GM19452 (cell line): ENCODE measurements at regions not wholly inside any gene's neighbourhood (a gene's known extent, or its start where the extent isn't known, plus 50 kb on each side); places are given as distances from the start of the nearest gene placed in this dataset.
"Not testable (repeated sequence)": the region's sequence is repeated elsewhere in the genome, so short reads cannot be mapped to it uniquely, and the experiment has no call there.

Experiments used
- ATAC-seq: cut with Tn5 transposase; IDR thresholded peaks from one replicate; pipeline ENCODE4 v1.9.1; 2021; ENCODE audit not compliant: unreplicated experiment

DNA sequence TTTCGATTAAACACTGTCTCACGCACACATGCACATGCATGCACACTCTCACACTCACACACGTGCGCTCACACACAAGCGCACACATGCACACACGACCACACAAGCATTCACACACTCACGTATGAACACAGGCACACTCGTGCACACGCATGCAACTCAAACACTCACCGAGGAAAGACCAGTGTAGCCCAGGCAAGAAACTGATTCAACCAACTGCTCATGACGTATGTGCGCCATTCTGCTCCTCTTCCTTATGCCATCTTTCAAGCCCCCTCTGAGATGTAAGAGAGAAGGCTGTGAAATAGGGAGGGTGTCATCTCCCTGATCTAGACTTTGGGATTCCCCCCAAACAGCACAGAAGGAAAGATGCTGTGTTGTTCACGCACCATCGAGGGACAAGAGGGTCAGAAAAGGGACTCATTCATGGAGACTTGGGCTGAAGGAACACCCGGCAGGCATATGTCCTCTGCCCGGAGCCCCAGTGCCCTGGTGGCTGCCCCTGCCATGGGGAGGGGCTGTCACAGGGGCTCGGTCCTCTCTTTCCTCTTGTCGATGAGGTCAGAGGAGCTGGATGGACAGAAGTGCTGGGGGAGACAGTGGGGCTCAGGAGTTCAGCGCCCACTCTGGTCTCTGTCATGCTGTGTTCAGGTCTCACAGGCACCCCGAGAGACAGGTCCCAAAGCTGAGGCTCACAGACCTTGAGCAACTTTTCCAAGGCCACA lies 130.1 kb upstream of the SHH start:
- no peak for ATAC-seq

DNA sequence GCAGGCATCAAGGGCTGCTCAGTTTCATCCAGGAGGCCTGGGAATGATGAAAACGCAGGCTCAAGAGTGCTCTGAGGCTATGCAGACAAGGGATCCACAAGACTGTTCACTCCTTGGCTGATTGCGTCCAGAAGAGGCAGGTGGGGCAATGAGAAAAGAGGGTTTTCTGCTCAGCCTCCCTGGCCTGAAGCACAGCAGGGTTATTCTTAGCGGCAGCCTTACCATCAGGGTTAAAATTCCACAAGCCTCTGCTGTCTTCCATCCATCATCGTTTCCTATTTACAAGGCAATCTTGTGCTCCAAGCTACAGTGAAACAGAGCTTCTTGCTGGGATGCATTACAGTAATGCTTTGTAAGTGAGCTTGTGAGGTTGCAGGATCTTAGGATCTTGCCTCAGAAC lies 129.4 kb upstream of the SHH start:
- no peak for ATAC-seq

DNA sequence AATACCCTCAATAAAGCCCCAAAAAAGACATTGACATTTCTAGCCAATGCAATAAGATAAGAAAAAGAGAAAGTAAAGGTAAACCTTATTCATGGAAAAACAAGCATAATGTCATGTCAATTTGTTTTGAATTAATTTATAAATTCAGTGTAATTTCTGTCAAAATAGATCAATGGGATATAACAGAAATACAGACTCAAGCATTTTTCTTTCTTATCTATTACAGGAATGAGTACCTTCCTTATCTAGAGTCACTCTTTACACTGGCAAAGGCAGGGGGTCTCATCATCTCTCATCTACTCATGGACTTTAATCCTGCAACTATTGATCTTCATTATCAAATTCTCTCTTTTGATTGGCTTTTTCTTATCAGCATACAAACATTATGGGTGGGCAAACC lies 127.1 kb upstream of the SHH start:
- ATAC-seq, result no peak

DNA sequence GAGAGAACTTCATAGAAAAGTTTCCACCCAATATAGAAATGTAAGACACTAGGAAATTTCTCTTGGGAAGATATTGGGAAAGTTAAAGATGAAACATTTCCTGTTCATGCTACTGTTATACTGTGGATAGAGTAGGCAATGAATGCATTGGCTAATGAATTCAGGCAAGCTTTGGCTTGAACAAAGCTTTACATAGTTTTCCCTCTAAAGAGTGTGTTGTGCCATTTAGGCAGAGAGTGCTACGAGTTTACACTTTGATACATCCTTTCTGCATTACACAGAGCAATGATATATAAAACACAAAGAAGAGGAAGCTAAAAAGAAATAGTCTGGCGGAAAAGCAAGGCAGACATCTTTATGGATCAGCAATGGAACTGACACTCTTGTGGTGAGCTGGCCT lies 125.9 kb upstream of the SHH start:
- no peak for ATAC-seq

DNA sequence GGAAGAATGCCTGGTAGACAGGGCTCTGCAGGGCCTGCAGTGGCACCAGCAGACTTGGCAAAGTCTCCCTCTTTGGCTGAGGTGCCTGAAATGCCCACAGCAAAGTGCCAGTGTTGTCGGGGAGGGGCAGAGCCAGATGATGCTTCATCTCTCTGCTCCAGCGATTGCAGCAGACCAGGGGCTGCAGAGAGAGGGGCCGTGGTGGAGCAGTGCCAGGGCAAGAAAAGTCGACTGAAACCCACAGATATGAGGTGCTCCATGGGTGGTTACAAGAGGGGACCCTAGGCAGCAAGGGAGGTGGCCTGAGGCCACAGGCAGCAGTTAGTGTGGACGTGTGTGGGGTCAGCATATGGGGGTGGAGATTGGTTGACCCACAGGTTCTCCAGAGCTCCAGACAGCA lies 123.5 kb upstream of the SHH start:
- no peak for ATAC-seq

DNA sequence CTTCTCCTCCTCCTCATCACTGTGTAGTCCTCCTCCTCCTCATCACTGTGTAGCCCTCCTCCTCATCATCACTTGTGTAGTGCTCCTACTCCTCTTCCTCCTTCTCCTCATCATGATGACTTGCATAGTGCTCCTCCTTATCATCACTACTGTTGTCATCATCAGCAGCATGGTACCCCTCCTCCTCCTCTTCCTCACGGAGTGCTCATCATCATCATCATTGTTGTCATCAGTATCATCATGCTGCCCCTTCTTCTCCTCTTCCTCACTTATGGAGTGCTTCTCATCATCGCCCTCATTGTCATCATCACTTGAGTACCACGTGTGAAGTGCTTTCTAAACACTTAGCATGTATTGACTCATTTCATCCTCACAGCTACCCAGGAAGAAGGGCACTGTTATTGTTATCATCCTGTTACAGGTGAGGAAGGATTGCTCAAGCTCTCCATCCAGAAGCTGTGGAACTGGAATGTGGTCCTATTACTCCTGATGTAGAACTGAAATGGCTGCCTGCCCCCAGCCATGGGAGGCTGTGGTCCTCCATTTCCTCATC lies 122.8 kb upstream of the SHH start:
- ATAC-seq, result no peak

DNA sequence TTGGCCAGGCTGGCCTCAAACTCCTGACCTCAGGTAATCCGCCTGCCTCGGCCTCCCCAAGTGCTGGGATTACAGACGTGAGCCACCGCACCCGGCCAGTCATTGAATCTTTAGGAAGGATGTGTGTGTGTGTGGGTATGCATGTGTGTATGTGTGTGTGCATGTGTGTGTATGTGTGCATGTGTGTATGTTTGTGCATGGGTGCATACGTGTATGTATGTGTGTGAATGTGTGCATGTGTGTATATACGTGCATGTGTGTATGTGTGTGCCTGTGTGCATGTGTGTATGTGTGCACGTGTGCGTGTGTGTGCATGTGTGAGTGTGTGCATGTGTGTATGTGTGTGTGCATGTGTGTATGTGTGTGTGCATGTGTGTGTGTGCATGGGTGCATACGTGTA lies 120.1 kb upstream of the SHH start:
- ATAC-seq, result not testable (repeated sequence)

DNA sequence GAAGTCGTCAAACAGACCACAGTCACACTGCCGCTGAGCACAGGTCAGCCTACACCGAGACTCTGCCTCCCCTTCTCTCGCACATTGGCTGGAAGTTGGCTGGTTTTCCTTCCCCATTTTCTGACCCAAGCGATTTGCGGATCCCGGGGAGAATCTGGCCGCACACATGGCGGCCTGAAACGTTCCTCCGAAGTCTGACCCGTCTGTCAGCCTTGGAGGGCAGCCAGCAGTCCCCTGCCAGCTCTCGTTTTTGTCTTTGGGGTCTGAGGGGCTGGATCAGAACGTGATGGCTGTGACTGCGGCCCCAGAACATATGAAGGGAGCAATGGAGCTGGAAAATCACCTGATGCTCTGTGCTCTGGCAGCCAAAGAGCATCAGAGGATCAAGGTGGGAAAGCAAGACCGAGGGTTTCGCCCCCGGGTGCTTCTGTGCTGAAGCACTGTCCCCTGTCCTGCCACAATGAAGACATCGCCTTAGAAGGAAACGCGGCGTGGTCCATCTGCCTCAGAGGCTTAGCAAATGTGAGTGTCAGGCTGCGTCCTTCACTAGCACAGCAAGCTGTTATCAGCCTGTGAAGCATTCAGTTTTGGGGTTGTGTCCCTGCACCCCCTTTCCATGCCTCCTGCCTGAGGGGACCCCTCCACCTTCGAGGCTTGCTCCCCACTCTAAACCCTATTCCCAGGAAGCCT lies 119.3 kb upstream of the SHH start:
- no peak for ATAC-seq

DNA sequence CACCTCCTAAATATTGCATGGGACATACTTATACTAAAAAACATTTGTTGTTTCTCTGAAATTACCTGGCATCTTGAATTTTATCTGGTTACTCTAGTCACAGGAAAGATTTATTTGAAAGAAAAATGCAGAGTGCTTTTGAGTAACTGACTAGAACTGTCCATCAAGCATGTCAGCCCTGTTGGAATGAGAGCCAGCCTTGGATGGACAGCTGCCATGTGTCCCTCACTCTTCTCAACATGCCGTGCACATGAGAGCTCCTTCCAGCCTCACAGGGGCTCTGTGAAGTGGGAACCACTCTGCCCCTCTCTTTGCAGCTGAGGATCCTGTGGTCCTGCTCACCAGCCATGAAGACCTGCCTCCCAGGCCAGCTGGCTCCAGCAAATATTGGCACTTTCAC lies 118.3 kb upstream of the SHH start:
- no peak for ATAC-seq

DNA sequence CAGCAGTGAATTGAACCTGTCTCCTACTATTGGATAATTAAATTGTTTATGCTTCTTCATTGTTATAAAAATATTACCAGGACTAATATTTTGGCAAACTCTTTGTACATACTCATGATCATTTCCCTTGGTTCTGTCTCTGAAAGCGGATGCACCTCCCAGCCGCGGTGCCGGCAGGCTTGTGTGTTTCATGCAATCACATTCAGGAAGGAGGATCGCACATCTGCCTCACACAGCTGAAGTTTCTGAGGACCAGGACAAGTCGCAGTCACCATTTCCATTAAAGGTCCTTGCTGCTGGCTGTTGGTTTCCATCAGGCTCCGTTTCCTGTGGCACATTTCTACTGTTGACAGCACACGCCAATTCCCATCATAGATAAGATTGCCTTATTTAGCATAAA lies 117.8 kb upstream of the SHH start:
- no peak for ATAC-seq

DNA sequence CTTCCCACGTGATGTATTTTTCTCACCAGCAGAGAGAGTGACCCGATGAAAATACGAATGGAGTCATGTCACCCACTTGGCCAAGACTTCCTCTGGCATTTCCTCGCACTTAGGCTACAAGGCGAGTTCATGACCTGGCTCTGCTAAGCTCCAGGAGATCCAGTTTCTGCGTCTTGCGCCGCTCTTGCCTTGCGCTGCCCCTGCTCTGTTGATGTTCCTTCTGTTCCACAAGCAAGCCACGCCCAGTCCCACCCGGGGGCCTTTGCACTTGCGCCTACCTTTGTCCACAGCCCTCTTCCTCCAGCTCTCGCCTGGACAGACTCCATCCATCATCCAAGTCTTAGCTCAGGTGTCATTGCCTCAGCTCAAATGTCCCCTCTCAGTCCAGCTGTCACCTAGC lies 116.3 kb upstream of the SHH start:
- ATAC-seq, result no peak

DNA sequence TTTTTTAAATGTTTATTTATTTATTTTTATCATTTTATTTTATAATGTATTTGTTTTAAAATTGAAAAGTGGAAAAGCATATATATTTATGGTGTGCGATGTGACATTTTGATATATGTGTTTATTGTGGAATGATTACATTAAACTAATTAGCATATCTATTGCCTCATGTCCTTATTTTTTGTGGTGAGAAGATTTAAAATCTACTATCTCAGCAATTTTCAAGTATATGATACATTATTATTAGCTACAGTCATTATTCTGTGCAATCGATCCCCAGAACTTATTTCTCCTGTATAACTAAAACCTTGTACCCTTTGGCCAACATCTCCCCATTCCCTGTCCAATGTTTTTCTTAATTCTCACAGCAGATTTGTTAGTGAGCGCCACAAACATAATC lies 115.6 kb upstream of the SHH start:
- no peak for ATAC-seq

DNA sequence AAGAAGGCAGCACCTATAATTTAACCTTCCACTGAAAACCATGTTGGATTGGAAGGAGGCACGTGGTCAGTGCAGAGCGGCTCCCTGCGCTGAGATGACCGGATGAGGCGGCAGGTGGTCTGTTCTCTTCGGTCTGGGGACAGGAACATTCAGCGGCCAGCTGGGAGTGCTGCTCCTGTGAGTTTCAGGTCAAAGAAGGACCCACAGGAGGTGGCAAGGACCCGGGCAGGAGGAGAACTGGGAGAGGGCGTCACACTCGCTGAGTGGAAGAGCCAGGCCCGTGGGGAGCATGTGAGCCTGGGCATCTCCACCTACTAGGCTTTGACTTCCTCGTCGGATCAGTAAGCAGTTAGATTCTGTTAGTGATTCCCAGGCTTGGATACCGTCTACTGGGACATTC lies 113.4 kb upstream of the SHH start:
- no peak for ATAC-seq

DNA sequence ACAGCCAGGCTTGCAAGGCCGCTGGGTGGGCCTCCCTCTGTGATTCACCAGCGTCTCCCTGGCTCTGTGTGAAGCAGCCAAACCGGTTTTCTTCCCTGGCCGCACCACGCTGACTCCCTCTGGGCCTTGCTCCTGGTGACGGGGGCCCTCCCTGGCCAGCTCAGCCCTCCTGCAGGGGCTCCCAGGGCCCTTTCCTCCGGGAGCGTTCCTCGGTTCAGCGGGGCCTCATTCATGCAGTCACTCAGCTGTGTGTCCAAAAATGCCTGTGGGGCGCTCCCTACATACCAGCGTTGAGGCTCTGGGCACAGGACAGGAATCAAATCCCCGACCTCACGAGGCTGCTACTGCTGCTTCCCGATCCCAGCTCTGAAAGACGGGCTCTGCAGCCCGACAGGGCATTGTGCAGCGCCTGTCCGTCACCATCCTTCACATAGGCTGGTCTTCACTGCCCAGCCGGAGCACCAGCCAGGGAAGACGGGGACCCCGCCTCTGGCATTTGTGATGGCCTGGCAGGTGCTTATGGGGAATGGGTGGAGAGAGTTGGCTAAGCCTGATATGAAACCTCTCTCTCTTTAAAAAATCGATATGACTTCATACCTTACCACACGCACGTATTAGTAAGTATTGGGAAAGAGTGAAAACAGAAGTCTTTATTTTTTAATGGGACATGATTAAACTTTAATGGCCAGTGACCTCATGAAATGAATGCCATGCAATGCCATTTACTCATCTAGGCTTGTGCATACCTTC lies 110.0 kb upstream of the SHH start:
- ATAC-seq, result no peak

DNA sequence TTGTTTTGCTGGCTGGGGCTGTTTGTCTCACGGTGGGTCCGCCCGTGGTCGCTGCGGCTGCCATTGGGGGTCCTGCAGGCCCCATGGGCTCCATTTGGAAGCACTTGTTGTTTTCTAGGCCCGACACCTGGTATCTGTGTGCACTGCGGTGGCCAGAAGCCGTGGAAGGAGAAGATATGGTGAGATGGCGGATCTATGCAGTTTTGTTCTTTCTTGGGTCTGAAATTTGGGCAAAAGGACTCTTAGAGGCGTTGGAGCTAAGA lies 109.5 kb upstream of the SHH start:
- no peak for ATAC-seq

DNA sequence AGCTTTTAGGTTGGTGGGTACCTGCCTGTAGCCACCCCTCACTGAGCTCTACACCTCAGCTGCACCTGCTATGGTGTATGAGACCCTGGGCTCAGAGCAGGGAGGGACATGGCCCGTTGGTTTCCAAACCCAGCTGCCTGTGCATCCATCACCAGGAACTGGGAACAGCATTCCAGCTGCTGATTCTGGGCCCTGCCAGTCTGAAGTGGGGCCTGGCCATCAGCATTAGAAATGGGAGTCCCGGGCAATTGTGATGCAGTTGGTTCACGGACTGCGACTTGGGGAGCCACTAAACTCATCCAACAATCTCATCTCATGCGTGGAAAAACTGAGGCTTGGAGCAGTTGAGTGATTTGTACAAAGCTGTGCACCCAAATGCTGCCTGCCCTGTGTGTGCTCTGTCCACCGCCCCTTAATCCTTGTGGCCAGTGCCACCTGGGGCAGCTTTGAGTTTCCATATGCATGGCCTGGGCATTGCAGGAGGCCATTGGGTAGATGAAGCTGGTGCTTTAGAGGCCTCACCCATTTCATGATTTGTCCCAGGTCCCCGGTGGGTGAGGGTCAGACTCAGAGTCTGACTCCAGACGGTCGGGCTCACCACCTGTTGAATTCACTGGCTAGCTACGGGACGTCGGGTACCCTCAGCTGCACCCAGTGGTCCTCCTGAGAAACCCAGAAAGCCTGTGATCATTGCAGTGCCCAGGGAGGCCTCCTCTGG lies 109.0 kb upstream of the SHH start:
- no peak for ATAC-seq

DNA sequence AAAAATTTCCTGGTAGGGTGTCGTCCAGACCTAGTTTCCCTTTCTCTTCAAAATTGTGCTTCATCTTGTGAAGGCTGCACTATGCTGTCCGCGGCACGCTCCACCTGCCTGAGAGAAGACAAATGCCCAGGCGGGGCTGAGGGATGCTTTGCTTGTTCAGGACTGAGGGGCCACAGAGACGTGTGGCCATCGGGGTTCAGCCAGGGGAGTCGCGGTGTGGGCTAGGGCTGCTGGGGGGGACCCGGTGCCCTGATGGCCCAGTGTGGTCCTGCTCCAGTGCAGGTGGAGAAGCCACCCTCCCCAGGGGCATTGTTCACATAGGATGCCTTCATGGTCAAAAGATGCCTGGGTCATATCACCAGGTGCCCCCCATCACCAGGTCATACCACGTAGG lies 107.8 kb upstream of the SHH start:
- ATAC-seq, result no peak

DNA sequence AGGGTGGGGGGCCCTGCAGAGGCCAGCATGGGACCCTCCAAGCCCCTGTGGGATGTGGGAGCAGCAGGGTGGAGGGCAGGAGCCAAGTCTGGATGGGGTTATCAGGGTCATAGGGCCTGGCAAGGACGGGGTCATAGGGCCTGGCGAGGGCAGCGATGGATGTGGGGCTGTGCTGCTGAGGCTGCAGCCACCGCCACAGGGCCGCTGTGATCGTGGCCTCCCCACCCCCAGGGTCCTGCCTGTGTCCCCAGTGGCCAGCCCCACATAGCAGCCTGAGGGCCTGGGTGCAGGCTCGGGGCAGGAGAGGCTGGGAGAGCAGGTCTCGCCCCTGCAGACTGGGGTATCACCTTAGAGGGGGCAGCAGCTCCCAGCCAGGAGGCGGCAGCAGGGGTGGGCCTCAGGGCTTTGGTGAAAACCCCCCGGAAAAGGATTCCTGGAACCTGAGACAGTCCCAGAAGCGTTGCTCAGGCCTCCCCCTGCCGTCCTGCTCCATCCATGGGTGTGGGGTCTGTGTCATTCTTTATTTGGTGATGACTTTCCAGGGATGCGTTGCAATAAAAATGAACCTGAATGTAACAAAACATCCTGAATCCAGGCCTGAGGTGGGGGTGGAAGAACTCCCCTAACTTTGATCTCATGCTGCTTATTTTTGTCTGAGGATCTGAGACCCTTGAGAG lies 107.3 kb upstream of the SHH start:
- ATAC-seq, result no peak

DNA sequence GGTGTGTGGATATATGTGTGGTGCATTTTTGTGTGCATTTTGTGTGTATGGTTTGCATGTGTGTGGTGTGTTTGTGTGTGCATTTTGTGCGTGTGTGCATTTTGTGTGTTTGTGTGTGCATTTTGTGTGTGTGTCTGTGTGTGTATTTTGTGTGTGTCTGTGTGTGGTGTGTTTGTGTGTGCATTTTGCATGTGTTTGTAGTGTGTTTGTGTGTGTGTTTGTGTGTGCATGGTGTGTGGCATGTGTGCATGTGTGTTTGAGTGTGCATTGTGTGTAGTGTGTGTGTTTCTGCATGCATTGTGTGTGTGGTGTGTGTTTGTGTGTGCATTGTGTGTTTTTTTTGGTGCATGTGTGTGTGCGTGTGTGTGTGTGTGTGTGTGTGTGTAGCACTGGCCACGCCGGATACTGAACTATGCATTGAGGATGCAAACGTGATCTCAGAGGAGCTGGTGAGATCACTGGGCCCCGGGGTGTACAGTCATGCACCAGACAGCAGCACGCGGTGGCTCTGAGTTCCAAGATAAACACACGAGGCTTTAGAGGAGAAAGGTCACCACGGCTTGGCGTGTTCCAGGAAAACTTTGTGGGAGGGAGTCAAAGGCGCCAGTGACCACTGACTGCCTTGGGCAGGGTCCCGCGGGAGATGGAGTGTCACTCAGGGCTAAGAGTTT lies 106.6 kb upstream of the SHH start:
- no peak for ATAC-seq

DNA sequence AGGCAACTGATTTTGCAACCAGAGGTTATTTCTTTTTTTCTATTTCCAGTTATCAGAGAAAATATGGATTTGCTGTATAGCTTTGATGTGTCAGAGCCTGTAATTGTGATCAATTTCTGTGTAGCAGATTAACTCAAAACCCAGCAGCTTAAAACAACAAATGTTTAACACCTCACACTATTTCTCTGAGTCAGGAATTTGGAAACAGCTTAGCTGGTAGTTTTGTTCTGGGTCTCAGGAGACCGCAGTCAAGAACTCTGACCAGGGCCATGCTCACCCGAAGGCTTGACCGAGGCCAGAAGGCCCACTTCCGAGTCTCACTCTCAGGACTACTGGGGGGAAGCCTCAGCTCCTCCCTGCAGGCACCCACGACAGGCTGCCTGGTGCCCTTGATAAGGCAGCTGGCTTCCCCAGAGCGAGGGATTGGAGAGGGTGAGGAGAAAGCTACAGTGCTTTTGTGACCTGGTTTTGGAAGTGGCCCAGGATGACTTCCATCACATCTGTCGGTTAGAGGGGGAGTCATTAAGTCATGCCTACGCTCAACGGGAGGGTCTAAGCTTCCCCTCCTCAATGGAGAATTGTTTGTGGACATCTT lies 105.7 kb upstream of the SHH start:
- ATAC-seq, result no peak
